GM18508 (cell line): ENCODE measurements at regions not wholly inside any gene's neighbourhood (a gene's known extent, or its start where the extent isn't known, plus 50 kb on each side); places are given as distances from the start of the nearest gene placed in this dataset.
"Not testable (repeated sequence)": the region's sequence is repeated elsewhere in the genome, so short reads cannot be mapped to it uniquely, and the experiment has no call there.

Experiments used
- ATAC-seq: cut with Tn5 transposase; IDR thresholded peaks from one replicate; pipeline ENCODE4 v1.9.1; 2021; ENCODE audit warnings: moderate number of reproducible peaks; ENCODE audit not compliant: insufficient read depth, unreplicated experiment

GRCh38 chr7:65509368-65510186, 135.9 kb downstream of the ZNF92 start:
- ATAC-seq, result no peak

- not testable (repeated sequence) for ATAC-seq
Observed at GRCh38 chr7:65510187-65510538, 136.5 kb downstream of the ZNF92 start.

GRCh38 chr7:65519751-65520150, 146.1 kb downstream of the ZNF92 start:
- not testable (repeated sequence) for ATAC-seq

GRCh38 chr7:65545465-65546161, 172.0 kb downstream of the ZNF92 start:
- ATAC-seq, result not testable (repeated sequence)

- not testable (repeated sequence) for ATAC-seq
Observed at GRCh38 chr7:65549589-65550443, 176.2 kb downstream of the ZNF92 start.

GRCh38 chr7:65550444-65550809, 176.8 kb downstream of the ZNF92 start:
- ATAC-seq, result not testable (repeated sequence)

- ATAC-seq, result not testable (repeated sequence)
Observed at GRCh38 chr7:65551042-65551441, 177.4 kb downstream of the ZNF92 start.

GRCh38 chr7:65554553-65555476, 181.2 kb downstream of the ZNF92 start:
- ATAC-seq, result not testable (repeated sequence)

- ATAC-seq, result not testable (repeated sequence)
Observed at GRCh38 chr7:65558584-65558983, 184.9 kb downstream of the ZNF92 start.

- ATAC-seq, result not testable (repeated sequence)
Observed at GRCh38 chr7:65561786-65562372, 188.2 kb downstream of the ZNF92 start.

- ATAC-seq, result not testable (repeated sequence)
Observed at GRCh38 chr7:65562522-65562921, 188.9 kb downstream of the ZNF92 start.

GRCh38 chr7:65563333-65563732, 189.7 kb downstream of the ZNF92 start:
- ATAC-seq, result not testable (repeated sequence)

- not testable (repeated sequence) for ATAC-seq
Observed at GRCh38 chr7:65568226-65568625, 194.6 kb downstream of the ZNF92 start.

- ATAC-seq, result not testable (repeated sequence)
Observed at GRCh38 chr7:65570990-65571389, 197.3 kb downstream of the ZNF92 start.

- not testable (repeated sequence) for ATAC-seq
Observed at GRCh38 chr7:65572581-65572980, 198.9 kb downstream of the ZNF92 start.

GRCh38 chr7:65576370-65576769, 202.7 kb downstream of the ZNF92 start:
- not testable (repeated sequence) for ATAC-seq

GRCh38 chr7:65582518-65583119, 209.0 kb downstream of the ZNF92 start:
- ATAC-seq, result not testable (repeated sequence)

GRCh38 chr7:65602495-65602894, 228.8 kb downstream of the ZNF92 start:
- ATAC-seq, result not testable (repeated sequence)

- ATAC-seq, result no peak
Observed at GRCh38 chr7:65609131-65609530, 235.5 kb downstream of the ZNF92 start.
